ENCODE measurements at regions not wholly inside any gene's neighbourhood (a gene's known extent, or its start where the extent isn't known, plus 50 kb on each side); places are given as distances from the start of the nearest gene placed in this dataset.
A peak's percentile ranks its signal among the peaks of the same experiment; 100 is the strongest.

DNA sequence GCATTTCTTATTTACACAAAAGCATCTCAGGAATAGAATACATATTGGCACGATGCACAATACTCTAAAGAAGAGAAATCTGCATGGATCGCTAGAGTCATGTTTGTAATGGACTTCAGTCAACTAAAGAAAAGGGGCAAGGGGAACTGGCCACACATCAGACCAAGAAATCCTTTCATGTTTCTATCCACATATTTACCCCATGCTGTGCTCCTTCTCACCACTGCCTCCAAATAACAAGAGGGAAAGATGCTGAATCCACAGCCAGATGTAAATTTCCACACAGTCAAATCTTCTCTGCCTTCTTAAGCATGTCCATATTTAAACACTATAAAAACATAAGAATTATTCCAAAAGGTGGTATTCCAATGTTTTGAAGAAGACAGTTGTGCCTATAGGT lies 67.6 kb downstream of the COX18 start:
- DNase-seq (ENCODE audit: low read depth), result no peak

GRCh38 chr4:72997409-72997808 lies 72.1 kb downstream of the COX18 start:
- peak; percentile 73 for DNase-seq (ENCODE audit: low read depth)

DNA sequence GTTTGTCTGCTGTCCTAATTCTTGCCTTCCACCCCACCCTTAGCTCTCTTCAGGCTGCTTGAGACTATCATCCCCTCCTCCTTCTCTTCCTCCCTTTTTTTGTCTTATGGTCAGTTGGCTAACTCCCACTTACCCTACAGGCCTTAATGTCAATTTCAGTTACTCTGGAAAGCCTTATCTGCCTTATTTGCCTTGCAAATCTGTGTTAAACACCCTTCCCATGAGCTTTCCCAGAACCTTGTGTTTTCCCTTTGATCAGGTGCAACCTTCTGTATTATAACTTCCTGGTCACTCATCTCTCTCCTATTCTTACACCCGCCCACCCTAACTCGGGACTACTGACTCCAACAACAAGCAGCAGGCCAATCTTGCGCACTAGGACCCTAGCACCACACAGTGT lies 74.8 kb downstream of the COX18 start:
- no peak for DNase-seq (ENCODE audit: low read depth)

- no peak for DNase-seq (ENCODE audit: low read depth)
These were observed 75.6 kb downstream of the COX18 start for GRCh38 chr4:72993876-72994275.

- peak; percentile 75 for DNase-seq (ENCODE audit: low read depth)
These were observed 77.6 kb downstream of the COX18 start for GRCh38 chr4:72991873-72992272.

GRCh38 chr4:72987741-72988729 lies 81.5 kb downstream of the COX18 start:
- no peak for DNase-seq (ENCODE audit: low read depth)

DNA sequence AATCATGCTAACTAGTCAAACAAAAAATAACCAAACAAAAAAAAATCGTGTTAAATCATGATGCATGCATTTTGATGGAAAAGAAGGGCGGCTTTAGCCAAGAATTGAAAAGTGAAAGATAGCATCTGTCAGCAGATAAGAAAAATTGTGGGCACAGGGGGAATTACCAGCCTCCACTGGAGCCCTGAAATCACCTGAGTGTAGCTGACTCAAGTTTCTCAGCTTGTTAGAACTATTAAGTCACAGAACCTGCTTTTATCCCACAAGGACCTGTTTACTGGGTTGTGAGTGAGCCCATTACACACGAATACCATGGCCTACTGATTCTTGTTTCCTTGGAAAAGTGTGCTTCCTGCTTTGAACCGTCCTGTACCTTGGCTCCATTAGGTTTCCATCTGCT lies 85.2 kb downstream of the COX18 start:
- DNase-seq (ENCODE audit: low read depth), result no peak

DNA sequence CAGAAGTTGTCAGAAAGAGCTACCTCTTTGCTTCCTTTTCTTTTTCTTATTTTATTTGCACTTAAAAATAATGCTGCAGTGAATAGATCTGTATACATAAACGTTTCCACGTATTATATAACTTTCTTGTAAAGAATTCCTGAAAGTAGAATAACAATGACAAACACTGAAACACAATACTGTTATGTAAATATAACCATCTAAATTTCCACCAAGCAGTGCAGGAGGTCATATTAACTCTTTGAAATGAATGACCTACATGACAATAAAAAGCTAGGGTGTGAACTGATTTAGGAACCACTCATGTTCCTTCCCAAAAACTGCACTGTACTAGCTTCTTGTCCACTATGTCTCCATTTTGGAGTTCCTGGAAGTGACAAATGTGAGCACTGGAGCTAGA lies 85.8 kb downstream of the COX18 start:
- no peak for DNase-seq (ENCODE audit: low read depth)

DNA sequence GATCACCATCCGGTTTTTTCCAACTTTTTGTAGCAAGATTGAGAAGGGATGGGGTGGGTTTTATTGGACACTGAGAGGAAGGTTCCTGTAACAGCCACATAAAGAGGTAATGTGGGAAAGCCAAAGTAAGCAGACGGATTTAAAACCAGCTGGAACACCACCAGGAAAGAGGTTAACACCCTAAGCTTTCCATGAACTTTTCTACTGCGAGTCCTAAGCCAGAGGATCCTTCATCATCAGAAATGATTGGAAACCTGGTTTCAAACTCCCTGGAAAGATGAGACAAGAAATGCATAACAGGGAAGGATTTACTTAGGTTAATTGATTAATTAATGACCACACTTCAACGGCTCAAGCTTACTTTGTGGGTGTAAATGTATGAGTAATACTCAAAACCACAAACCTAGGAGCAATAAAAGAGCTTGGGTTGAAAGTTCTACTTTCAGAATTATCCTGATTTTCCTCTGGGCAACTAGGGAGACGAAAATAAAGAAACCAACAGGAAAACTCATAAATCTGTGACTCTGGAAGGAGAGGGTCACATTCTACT lies 91.5 kb downstream of the COX18 start:
- DNase-seq (ENCODE audit: low read depth), result peak; percentile 27

DNA sequence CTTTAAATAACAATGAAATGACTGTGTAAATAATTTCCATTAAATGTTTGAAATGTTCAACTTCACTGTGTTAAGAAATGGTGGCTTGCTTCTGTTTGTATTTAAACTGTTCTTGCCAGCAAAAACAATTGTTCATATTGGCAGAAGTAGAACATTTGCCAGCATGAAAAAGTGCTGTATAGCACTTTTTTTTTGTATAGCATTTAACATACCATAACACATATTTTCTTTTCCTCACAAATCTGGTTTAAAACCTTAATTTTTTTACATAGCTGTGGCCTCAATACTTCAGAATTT lies 94.1 kb downstream of the COX18 start:
- DNase-seq (ENCODE audit: low read depth), result no peak

DNA sequence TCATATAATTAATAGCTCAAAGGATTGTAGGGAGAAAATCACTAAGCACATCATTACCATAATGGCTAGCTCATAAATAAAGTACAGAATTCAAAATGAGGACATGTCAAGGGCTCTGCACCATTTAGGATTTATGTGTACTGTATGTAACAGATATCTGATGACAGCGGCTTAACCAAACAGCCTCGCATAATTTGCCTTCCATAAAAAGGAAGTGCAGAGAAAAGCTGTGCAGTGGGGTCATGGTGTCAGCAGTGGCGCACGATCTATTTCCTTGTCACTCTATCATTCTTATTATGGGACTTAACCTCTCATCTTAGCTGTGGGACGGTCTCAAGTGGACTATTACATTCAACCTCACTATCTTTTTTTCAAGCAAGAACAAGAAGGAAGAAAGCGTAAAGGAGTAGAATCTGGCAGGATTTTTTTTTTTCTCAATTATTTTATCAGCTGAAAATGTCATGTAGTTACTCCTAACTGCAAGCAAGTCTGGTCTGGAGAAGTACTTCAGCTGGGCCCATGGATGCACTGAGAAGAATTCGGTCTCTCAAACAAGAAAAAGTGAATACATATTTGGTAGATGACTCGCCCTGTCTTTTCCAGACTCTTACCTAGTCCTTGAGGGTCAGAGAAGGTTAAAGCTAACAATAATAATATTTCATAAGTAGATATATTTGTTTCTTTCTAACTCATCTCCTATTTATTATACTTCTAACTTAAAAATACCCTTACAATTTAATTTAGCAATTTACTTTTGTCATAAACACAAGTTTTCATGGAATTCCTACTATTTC lies 94.6 kb downstream of the COX18 start:
- no peak for DNase-seq (ENCODE audit: low read depth)

DNA sequence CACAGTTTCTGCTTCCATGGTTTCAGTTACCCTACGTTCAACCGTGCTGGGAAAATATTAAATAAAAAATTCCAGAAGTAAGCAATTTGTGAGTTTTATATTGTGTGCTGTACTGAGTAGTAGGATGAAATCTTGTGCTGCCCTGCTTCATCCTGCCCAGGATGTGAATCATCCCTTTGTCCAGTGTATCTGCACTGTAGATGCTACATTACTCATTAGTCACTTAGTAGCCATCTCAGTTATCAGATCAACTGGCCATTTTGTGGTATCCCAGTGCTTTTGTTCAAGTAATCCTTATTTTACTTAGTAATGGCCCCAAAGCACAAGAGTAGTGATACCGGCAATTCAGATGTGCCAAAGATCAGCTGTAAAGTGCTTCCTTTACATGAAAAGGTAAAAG lies 97.9 kb downstream of the COX18 start:
- DNase-seq (ENCODE audit: low read depth), result peak; percentile 91

DNA sequence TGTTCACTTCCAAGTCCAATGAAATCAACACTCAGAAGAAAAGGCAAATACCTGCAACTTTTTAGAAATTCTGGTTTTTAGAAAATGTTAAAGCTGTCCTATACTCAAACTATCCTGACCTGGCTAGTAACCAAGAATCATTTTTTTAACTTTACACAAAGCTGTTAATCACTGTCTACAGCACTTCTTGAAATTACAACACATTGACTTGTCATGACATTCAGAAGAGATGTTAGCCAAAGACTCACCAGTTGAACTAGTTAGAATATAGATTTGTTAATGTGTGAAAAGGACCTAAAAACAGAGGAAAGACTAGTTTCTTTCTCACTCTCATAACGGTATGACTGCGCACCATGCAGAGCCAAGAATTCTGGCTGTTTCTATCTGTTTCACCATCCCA lies 98.8 kb downstream of the COX18 start:
- DNase-seq (ENCODE audit: low read depth), result no peak

- DNase-seq (ENCODE audit: low read depth), result no peak
These were observed 99.5 kb downstream of the COX18 start for GRCh38 chr4:72969976-72970375.

DNA sequence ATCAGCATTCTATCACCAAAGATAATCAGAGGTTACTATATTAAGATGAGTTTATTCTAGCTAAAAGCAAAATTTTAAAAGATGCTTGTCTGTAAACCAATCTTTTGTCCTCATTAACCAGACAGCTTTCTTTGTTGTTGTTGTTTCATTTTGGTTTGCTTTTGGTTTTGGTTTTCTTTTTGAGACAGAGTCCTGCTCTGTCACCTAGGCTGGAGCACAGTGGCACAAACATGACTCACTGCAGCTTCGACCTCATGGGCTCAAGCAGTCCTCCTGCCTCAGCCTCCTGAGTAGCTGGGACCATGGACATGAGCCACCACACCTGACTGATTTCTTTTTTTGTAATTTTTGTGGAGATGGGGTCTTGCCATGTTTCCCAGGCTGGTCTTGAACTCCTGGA lies 102.9 kb downstream of the COX18 start:
- no peak for DNase-seq (ENCODE audit: low read depth)

- DNase-seq (ENCODE audit: low read depth), result no peak
These were observed 110.1 kb downstream of the COX18 start for GRCh38 chr4:72959411-72959810.

DNA sequence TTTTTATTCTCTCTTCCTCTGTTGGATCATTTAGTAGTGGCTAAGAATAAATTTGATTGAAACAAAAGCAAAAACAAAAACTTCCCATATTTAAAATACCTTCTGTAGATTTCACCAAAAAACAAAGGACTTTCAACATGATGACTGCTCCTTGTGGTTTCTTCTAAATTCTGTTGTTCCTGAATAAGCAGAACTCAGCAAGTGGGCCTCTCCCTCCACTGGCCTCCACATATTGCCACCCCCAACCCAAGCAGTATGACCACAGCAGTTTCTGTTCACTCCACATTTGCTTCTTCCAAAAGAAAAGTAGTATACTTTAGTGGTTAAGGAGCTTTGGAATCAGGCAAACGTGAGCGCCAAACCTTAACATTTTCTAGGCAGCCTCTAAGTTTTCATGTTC lies 114.7 kb downstream of the COX18 start:
- no peak for DNase-seq (ENCODE audit: low read depth)

DNA sequence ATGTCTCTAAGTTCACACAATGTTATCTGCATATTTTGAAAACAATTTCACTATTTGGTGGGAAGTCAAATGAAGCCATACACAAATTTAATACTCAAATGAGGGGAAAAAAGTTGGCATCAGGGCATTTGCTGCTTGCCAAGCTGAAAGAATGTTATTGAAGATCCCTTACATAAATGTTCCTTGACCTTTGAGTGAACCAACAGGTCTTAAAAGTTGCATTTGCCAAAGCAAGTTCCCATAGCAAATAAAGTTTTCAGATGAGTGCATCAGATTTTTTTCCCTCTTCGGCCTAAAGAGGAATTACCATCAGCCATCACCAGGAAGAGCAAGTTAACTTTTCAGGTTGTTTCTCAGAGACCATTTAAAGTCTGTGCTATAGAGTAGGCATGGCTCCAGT lies 115.9 kb downstream of the COX18 start:
- DNase-seq (ENCODE audit: low read depth), result no peak

DNA sequence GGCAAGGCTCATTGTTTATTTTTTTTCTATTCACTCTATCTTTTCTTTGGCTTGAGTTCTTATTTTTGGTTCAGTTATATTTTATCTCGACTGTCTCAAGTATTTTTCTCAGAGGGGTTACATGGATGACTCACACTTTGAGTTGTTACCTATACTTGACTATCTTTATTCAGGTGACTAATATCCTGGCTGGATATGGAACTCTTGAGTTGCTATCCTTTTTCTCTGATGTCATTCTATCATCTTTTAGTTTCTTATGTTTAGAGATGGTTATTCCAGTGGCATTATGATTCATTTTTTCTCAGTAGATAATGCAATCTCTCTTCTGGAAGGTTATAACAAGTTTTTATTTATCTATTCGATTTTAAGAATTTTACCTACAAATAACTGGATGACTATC lies 117.9 kb downstream of the COX18 start:
- no peak for DNase-seq (ENCODE audit: low read depth)

DNA sequence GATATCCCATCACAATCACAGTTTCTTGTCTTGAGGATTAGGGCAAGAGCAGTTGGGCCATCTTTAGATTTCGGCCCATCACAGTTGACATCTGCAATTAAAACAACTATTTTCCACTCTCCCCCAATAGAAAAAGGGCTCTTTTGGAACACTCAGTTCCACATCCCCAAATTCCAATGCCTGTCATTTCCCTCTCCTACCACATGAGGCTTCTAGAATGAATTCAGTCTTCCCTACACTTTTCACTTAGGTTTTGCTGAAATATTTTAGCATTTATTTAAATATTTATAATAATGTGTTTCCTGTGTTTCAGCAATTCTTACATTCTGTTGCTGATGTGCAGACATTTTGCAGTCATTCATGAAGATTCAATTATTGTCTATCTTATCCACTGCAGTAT lies 118.4 kb downstream of the COX18 start:
- no peak for DNase-seq (ENCODE audit: low read depth)

DNA sequence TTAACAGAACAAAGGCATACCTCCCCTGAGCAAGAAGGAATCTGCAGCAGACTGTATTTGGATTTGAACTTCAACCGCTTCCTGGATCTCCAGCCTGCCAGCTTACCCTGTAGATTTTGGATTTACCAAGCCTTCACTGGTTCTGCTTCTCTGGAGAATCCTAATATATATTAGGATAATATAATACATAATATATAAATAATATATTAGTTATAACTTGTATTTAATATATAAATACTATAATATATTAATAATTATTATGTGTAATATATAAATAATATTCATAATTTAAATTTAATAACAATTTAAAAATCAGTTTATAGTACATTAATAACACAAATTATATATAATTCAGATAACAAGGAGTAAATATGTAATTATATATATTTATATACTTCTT lies 121.4 kb downstream of the COX18 start:
- no peak for DNase-seq (ENCODE audit: low read depth)

- DNase-seq (ENCODE audit: low read depth), result no peak
These were observed 123.7 kb downstream of the COX18 start for GRCh38 chr4:72945719-72946336.

Measured in RPMI7951 (cell line).